HG02885 (cell line): ENCODE measurements at regions not wholly inside any gene's neighbourhood (a gene's known extent, or its start where the extent isn't known, plus 50 kb on each side); places are given as distances from the start of the nearest gene placed in this dataset.

ENCODE experiments used
- ATAC-seq: cut with Tn5 transposase; IDR thresholded peaks from one replicate; pipeline ENCODE4 v1.9.1; 2021; ENCODE audit warnings: mild to moderate bottlenecking; ENCODE audit not compliant: unreplicated experiment, poor library complexity

- no peak for ATAC-seq
Measured at GRCh38 chr2:41967476-41968181, 80.2 kb upstream of the PKDCC start.

DNA sequence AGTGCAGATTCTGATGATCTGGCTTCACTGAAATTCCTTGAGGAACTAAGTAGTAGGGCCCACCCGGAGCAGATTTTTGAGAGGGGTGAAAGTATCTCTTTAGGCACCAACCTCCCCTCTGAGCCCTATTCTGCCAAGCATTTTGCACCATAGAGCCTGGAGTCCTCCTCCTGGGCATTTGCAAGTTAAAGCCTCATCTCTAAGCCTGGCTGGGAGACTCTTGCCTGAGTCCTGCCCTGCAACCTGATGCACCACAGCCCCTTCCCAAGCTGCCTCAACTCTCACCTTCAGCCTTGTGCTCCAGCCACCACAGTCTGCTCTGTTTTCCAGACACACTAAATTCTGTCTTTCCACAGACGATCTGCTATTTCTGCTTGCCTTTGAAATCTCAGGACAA, 79.6 kb upstream of the PKDCC start:
- no peak for ATAC-seq

DNA sequence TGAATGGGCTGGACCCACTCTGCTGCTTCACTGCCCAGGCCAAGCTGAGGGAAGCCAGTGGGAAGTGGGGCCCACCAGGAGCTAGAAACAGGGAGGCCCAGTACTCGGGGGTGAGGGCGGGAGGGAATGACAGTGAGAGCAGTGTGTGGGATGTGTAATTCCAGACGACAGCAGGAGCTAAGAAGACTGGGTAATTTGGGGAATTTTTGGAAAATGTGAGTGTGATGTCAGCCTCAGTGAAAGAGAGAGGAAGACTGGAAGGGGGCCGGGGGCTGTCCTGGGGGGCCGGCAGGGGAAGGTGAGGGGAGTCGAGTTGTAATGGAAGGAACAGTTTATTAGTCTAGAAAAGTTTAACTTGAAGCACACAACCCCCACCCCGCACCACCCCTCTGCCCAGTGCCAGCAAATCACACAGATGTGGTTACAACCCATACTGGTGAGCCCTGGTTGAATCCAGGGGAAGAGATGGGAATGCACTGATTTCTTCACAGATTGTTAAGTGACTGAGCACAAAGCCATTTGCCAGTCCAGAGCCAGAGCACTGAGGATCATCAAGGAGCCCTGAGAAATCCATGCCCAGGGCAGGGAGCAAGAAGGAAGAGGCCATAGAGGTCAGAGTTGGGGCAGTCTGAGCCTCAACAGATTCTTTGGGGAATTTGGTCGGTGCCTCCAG, 76.7 kb upstream of the PKDCC start:
- ATAC-seq: no peak

- ATAC-seq: no peak
Measured at GRCh38 chr2:41972179-41972578, 75.6 kb upstream of the PKDCC start.

- ATAC-seq: no peak
Measured at GRCh38 chr2:41972819-41973218, 75.0 kb upstream of the PKDCC start.

- ATAC-seq: no peak
Measured at GRCh38 chr2:41973871-41974270, 74.0 kb upstream of the PKDCC start.

GRCh38 chr2:41981417-41981816, 66.4 kb upstream of the PKDCC start:
- no peak for ATAC-seq

DNA sequence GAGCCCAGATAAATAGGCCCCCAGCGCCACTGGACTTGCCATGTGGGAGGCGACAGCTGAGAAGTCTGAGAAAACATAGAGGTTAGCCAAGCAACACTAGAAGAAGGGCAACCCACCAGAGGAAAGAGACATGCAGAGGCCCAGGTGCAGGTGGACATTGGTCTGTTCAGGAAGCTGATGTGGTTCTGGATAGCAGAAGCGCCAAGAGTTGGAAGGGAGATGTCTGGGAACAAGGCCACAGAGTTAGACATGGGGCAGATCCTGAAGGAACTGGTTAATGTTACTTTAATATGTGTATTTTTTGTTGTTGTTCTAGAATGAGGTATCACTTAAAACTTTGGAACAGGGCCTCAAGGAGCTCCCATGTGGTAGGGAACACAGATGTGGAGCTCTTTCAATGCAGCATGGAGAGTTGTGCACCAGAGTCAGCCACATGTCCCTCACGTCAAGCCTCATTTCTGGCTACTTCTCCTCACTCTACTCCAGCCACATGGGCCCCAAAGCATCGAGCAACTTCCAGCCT, 62.2 kb upstream of the PKDCC start:
- no peak for ATAC-seq

DNA sequence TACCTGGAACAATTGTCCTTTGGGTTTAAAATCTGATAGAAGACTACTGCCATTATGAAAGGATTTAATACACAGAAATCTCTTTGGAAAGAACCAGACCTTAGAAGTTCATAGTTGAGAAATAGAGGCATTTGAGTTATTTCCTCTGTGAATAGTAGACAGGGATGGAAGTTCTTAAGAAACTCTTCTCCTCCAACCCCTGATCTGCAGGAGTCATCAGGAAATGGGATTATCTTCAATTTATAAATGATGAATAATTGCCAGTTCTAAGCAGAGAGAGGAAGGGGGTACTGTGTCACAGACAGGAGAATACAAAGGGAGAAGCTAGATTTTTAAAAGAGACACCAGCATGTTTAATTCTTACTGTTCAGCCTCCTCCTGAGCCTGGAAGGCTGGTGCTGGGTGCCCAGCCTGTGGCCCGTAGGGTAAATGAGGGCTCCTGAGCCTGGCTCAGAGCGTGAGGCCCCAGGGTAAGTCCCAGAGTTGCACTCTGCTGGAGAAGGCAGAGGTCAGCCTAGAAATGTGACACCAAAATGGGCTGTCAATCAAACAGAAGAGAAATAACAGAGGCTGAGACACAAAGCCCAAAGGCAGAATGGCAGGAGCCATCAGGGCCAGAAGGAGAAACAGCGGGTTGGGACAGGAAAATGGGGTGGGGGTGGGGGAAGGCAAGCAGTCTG, 58.2 kb upstream of the PKDCC start:
- no peak for ATAC-seq

GRCh38 chr2:41990245-41990644, 57.6 kb upstream of the PKDCC start:
- ATAC-seq: no peak

- ATAC-seq: no peak
Measured at GRCh38 chr2:41990688-41991087, 57.1 kb upstream of the PKDCC start.

DNA sequence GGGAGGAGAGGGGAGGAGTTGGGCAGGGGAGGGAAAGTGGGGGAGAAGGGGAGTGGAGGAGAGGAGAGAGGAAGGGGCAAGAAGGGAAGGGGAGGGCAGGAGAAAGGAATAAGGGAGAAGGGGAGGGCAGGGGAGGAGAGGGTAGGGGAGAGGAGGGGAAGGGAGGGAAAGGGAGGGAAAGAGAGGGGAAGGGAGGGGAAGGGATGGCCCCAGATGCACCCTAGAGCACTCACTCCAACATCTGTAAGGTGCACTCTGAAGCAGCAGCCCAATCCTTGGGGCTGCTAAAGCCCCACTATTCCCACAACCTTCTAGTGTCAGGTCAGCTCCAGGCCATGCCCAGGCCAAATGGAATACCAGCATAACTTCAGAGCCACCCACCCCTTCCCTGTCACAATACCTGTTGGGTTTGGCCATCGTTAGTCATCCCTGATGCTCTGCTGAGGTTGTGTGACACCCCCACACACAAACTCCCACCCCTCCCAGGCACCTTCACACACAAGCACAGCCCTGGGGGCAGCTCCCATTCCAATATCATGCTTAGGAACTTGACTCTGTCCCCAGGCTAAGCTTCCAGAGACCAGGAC, 55.7 kb upstream of the PKDCC start:
- ATAC-seq: no peak

DNA sequence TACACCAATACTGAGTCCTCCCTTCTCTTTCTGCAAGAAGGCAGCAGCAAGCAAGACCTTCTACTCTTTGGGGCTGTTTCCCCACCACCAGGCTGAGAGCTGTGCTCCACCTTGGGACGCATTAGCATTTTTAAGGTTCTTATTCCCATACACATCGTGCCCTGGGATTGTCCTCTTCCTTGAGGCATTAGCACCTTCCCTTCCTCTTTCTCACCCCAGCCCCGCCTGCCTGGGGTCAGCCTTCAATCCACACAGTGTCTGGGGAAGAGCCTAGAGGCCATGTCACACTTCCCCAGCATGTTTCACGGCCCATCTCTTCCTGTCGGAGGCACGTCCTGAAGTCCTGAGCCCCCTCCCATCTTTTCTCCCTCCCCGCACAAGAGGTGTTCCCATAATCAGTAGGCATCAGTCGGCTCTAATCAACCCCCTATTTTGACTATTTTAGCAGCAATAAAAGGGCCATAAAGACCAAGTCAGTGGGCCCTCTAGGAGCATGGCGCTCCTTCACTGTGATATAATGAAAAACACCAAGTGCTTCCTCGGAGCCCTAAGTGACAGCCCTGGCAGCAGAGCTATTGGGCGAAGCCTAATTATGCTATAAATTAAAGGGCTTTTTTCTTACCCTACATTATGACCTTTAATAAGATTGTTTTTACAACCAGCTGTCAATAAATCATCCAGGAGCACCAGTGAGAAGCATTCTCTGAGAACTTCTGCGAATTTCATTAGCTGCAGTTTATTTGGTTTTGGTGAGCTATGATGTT, 55.0 kb upstream of the PKDCC start:
- no peak for ATAC-seq

DNA sequence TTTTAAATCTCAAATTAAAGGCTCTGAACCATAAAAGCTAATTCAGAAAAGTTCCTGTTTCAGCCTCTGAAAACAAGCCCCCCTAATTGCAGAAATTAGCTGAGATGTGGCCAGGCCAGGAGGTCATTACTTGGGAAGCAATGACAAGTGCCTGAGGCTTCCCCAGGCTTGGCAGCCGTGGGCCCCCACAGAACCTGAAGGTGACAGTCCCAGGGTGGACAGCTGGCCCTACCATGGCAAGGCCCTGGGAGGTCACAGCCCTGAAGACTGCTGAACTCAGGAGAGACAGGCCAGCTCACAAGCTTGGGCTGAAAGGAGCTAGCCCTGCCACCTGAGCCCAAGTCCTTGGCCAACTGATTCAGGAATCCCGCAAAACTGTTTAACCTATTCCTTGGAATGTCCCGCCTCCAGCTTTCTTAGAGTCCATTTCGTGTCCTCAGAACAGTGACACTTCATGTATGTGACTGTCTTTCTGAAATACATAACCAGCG, 54.3 kb upstream of the PKDCC start:
- no peak for ATAC-seq

DNA sequence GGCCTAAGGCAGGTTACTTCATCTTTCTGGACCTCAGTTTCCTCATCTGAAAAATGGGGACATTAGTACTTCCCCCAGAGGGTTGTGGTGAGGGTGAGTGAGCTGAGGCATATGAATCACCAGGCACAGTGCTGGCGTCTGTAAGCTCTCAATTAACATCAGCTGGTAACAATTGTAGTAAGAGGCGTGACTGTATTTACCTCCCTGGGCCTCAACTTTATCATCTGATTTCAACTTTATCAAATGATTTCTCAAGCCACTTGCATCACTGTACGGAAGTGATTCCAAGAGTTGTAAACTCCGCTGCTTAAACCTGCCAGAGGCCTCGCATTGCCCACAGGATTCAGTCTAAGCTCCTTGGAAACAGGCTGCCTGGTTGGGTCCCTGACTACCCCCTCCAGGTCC, 53.6 kb upstream of the PKDCC start:
- no peak for ATAC-seq

- no peak for ATAC-seq
Measured at GRCh38 chr2:41994661-41995060, 53.2 kb upstream of the PKDCC start.

- ATAC-seq: no peak
Measured at GRCh38 chr2:41997561-41997960, 50.3 kb upstream of the PKDCC start.
